ENCODE measurements at regions not wholly inside any gene's neighbourhood (a gene's known extent, or its start where the extent isn't known, plus 50 kb on each side); places are given as distances from the start of the nearest gene placed in this dataset.

GRCh38 chr4:138663883-138664282 is 351.7 kb upstream of the NOCT start:
- Histone ChIP-seq H3K36me3 (no peaks in the 10 kb centered on the region), H3K4me3 (no peak overlapping the region), H3K27me3 (no peaks in the 10 kb centered on the region), H3K9me3 (no peaks in the 10 kb centered on the region)
- no peak for DNase-seq

- Histone ChIP-seq H3K4me3 (no peak overlapping the region), H3K36me3 (no peaks in the 10 kb centered on the region), H3K27me3 (no peaks in the 10 kb centered on the region), H3K9me3 (no peaks in the 10 kb centered on the region)
- DNase-seq, result no peak
These were observed 355.7 kb upstream of the NOCT start for GRCh38 chr4:138659812-138660316.

- Histone ChIP-seq H3K36me3 (no peaks in the 10 kb centered on the region), H3K9me3 (no peaks in the 10 kb centered on the region), H3K27me3 (no peaks in the 10 kb centered on the region), H3K4me3 (no peak overlapping the region)
- DNase-seq, result no peak
These were observed 356.4 kb upstream of the NOCT start for GRCh38 chr4:138659037-138659811.

- no peak for DNase-seq
- Histone ChIP-seq H3K4me3 (no peak overlapping the region), H3K27me3 (no peaks in the 10 kb centered on the region), H3K9me3 (no peaks in the 10 kb centered on the region), H3K36me3 (no peaks in the 10 kb centered on the region)
These were observed 357.1 kb upstream of the NOCT start for GRCh38 chr4:138658518-138658917.

GRCh38 chr4:138656990-138657389 is 358.6 kb upstream of the NOCT start:
- Histone ChIP-seq H3K4me3 (no peak overlapping the region), H3K27me3 (no peaks in the 10 kb centered on the region), H3K36me3 (no peaks in the 10 kb centered on the region), H3K9me3 (no peaks in the 10 kb centered on the region)
- no peak for DNase-seq

- H3K9me3 ChIP-seq, result no peaks in the 10 kb centered on the region
- H3K36me3 ChIP-seq, result no peaks in the 10 kb centered on the region
- no peaks in the 10 kb centered on the region for H3K27me3 ChIP-seq
- no peak overlapping the region for H3K4me3 ChIP-seq
- DNase-seq, result no peak
These were observed 359.6 kb upstream of the NOCT start for GRCh38 chr4:138655985-138656384.

- H3K27me3 ChIP-seq, result no peaks in the 10 kb centered on the region
- no peaks in the 10 kb centered on the region for H3K36me3 ChIP-seq
- no peak overlapping the region for H3K4me3 ChIP-seq
- DNase-seq, result no peak
- no peaks in the 10 kb centered on the region for H3K9me3 ChIP-seq
These were observed 360.3 kb upstream of the NOCT start for GRCh38 chr4:138655286-138655685.

- no peak overlapping the region for H3K4me3 ChIP-seq
- H3K27me3 ChIP-seq, result no peaks in the 10 kb centered on the region
- no peaks in the 10 kb centered on the region for H3K9me3 ChIP-seq
- peak; percentile 22 for DNase-seq
- no peaks in the 10 kb centered on the region for H3K36me3 ChIP-seq
These were observed 364.6 kb upstream of the NOCT start for GRCh38 chr4:138650929-138651448.

GRCh38 chr4:138650495-138650894 is 365.1 kb upstream of the NOCT start:
- no peaks in the 10 kb centered on the region for H3K9me3 ChIP-seq
- no peak overlapping the region for H3K4me3 ChIP-seq
- no peaks in the 10 kb centered on the region for H3K27me3 ChIP-seq
- DNase-seq, result no peak
- no peaks in the 10 kb centered on the region for H3K36me3 ChIP-seq

- H3K4me3 ChIP-seq, result no peak overlapping the region
- no peaks in the 10 kb centered on the region for H3K9me3 ChIP-seq
- H3K36me3 ChIP-seq, result no peaks in the 10 kb centered on the region
- no peak for DNase-seq
- no peaks in the 10 kb centered on the region for H3K27me3 ChIP-seq
These were observed 368.1 kb upstream of the NOCT start for GRCh38 chr4:138647433-138647832.

GRCh38 chr4:138646383-138646782 is 369.2 kb upstream of the NOCT start:
- H3K9me3 ChIP-seq, result no peaks in the 10 kb centered on the region
- no peaks in the 10 kb centered on the region for H3K27me3 ChIP-seq
- DNase-seq, result no peak
- no peaks in the 10 kb centered on the region for H3K36me3 ChIP-seq
- no peak overlapping the region for H3K4me3 ChIP-seq

- Histone ChIP-seq H3K27me3 (no peaks in the 10 kb centered on the region), H3K4me3 (no peak overlapping the region), H3K9me3 (no peaks in the 10 kb centered on the region), H3K36me3 (no peaks in the 10 kb centered on the region)
- no peak for DNase-seq
These were observed 370.3 kb upstream of the NOCT start for GRCh38 chr4:138645289-138645688.

GRCh38 chr4:138644322-138644721 is 371.3 kb upstream of the NOCT start:
- H3K9me3 ChIP-seq, result no peaks in the 10 kb centered on the region
- DNase-seq, result no peak
- H3K4me3 ChIP-seq, result no peak overlapping the region

GRCh38 chr4:138643827-138644226 is 371.8 kb upstream of the NOCT start:
- Histone ChIP-seq H3K9me3 (no peaks in the 10 kb centered on the region), H3K4me3 (no peak overlapping the region), H3K27me3 (no peaks in the 10 kb centered on the region), H3K36me3 (no peaks in the 10 kb centered on the region)
- no peak for DNase-seq

More at GRCh38 chr4:138644322-138644721, 371.3 kb upstream of the NOCT start:
- H3K36me3 ChIP-seq, result no peaks in the 10 kb centered on the region
- H3K27me3 ChIP-seq, result no peaks in the 10 kb centered on the region

GRCh38 chr4:138639018-138639741 is 376.4 kb upstream of the NOCT start:
- Histone ChIP-seq H3K27me3 (no peaks in the 10 kb centered on the region), H3K9me3 (no peaks in the 10 kb centered on the region), H3K36me3 (no peaks in the 10 kb centered on the region), H3K4me3 (no peak overlapping the region)
- peak; percentile 15 for DNase-seq

- Histone ChIP-seq H3K27me3 (no peaks in the 10 kb centered on the region), H3K9me3 (no peaks in the 10 kb centered on the region), H3K4me3 (no peak overlapping the region), H3K36me3 (no peaks in the 10 kb centered on the region)
- DNase-seq, result no peak
These were observed 378.8 kb upstream of the NOCT start for GRCh38 chr4:138636781-138637180.

GRCh38 chr4:138634915-138635314 is 380.7 kb upstream of the NOCT start:
- no peaks in the 10 kb centered on the region for H3K9me3 ChIP-seq
- no peaks in the 10 kb centered on the region for H3K27me3 ChIP-seq
- H3K36me3 ChIP-seq, result no peaks in the 10 kb centered on the region
- no peak overlapping the region for H3K4me3 ChIP-seq
- no peak for DNase-seq

- Histone ChIP-seq H3K9me3 (no peaks in the 10 kb centered on the region), H3K36me3 (no peaks in the 10 kb centered on the region), H3K27me3 (no peaks in the 10 kb centered on the region), H3K4me3 (no peak overlapping the region)
- DNase-seq, result no peak
These were observed 382.0 kb upstream of the NOCT start for GRCh38 chr4:138633580-138633904.
